HepG2 (cell line): ENCODE measurements at regions not wholly inside any gene's neighbourhood (a gene's known extent, or its start where the extent isn't known, plus 50 kb on each side); places are given as distances from the start of the nearest gene placed in this dataset.

Experiments
- ATAC-seq: fragments of 200-7000 bp; cut with Tn5 transposase; 3 replicates; pipeline ENCODE4 v1.9.1; 2020; ENCODE audit warnings: mild to moderate bottlenecking, moderate library complexity
- BruUV-seq: library from RNA; stranded (reverse); fragments of 400-500 nt; replicated peaks from 2 replicates; lab custom pipeline; 2021; lab: Mats Ljungman, UMichigan
- CTCF ChIA-PET: fragments of 300-600 bp; formaldehyde crosslinking; extraction: SDS; loops from one replicate; lab custom pipeline; 2021; ENCODE audit warnings: low total read pairs, inconsistent platforms, low intra/inter-chr PET ratio; lab: Yijun Ruan, JAX
- POLR2A ChIA-PET: fragments of 350-600 bp; sonication (Branson Sonifier 250); formaldehyde crosslinking; loops from one replicate; lab custom pipeline; 2020; ENCODE audit warnings: antibody characterized with exemption, inconsistent platforms; lab: Yijun Ruan, JAX
- DNase-seq: peaks from one replicate; pipeline ENCODE4 v3.0.0-alpha.2; 2015; ENCODE audit warnings: low spot score
- FAIRE-seq: peaks from 3 replicates; lab custom pipeline; 2011; peaks lifted over from hg19 to GRCh38; lab: Jason Lieb, UNC
- H2AFZ ChIP-seq: one replicate; pipeline ENCODE4 v1.6.1; 2011; ENCODE audit warnings: low read length, inconsistent platforms
- H3K27ac ChIP-seq: fragments of 300-600 bp; 3 replicates; pipeline ENCODE4 v1.8.0; 2011; ENCODE audit warnings: mixed run types, mild to moderate bottlenecking, mixed read lengths, low read length, inconsistent platforms; ENCODE audit not compliant: insufficient read depth; ENCODE audit errors: extremely low read length
- H3K27me3 ChIP-seq, 2 experiments: fragments of 200-600 bp in 1 of 2; 2 replicates in 1 of 2; 3 replicates in 1 of 2; pipeline versions ENCODE4 v1.6.0 to v1.8.0; 2011; ENCODE audit warnings: low read length in 2 of 2, mild to moderate bottlenecking in 2 of 2, moderate library complexity in 2 of 2, inconsistent platforms in 1 of 2; ENCODE audit not compliant: insufficient read depth in 2 of 2, control insufficient read depth in 1 of 2
- H3K36me3 ChIP-seq, 2 experiments: fragments of 200-600 bp in 1 of 2; replicated peaks in 1 of 2; 2 replicates in 1 of 2; 3 replicates in 1 of 2; pipeline versions ENCODE4 v1.5.1 to v1.8.0; 2011; ENCODE audit warnings: low read length in 2 of 2, inconsistent platforms in 1 of 2; ENCODE audit not compliant: insufficient read depth in 2 of 2, control insufficient read depth in 1 of 2
- H3K4me1 ChIP-seq: 2 replicates; pipeline ENCODE4 v1.5.1; 2012; ENCODE audit warnings: low read length, inconsistent platforms; ENCODE audit not compliant: insufficient read depth
- H3K4me2 ChIP-seq: 2 replicates; pipeline ENCODE4 v1.6.0; 2011; ENCODE audit warnings: low read depth, low read length, inconsistent platforms
- H3K4me3 ChIP-seq, 3 experiments: fragments of 200-600 bp in 1 of 3; sonication (generic), shearing (Covaris generic) in 1 of 3; replicated peaks in 1 of 3; 2 replicates each; pipeline ENCODE4 v1.5.1; 2011 to 2016; ENCODE audit warnings: low read length in 3 of 3, inconsistent platforms in 2 of 3, low read depth in 2 of 3, mild to moderate bottlenecking in 2 of 3, control low read depth in 1 of 3, mixed read lengths in 1 of 3; ENCODE audit not compliant: insufficient read depth in 1 of 3
- H3K79me2 ChIP-seq: one replicate; pipeline ENCODE4 v1.6.1; 2011; ENCODE audit warnings: low read length, inconsistent platforms; ENCODE audit not compliant: insufficient read depth
- H3K9ac ChIP-seq: 2 replicates; pipeline ENCODE4 v1.6.0; 2011; ENCODE audit warnings: mild to moderate bottlenecking, low read depth, low read length, inconsistent platforms; ENCODE audit not compliant: insufficient read depth
- H3K9me3 ChIP-seq: 2 replicates; pipeline ENCODE4 v1.5.1; 2012; ENCODE audit warnings: mild to moderate bottlenecking, low read length
- H4K20me1 ChIP-seq: 2 replicates; pipeline ENCODE4 v1.6.0; 2011; ENCODE audit warnings: inconsistent platforms, mild to moderate bottlenecking, low read length, moderate library complexity; ENCODE audit not compliant: insufficient read depth
- AGO2 ChIP-seq: fragments of 200-400 bp; formaldehyde crosslinking; optimal IDR thresholded peaks from 2 replicates; pipeline ENCODE3; 2017; ENCODE audit warnings: mild to moderate bottlenecking, low read depth, low read length, moderate library complexity
- EZH2 ChIP-seq: conservative IDR thresholded peaks from 2 replicates; pipeline ENCODE4 v1.6.1; 2012; ENCODE audit warnings: mild to moderate bottlenecking, low read depth, low read length, moderate library complexity
- MIXL1 ChIP-seq: IDR thresholded peaks from 2 replicates; pipeline ENCODE4 v1.6.1; 2016
- POLR2AphosphoS2 ChIP-seq: IDR thresholded peaks from 2 replicates; pipeline ENCODE4 v1.6.1; 2011; ENCODE audit warnings: low read depth, low read length, improper control_type of control experiment
- PPARG ChIP-seq: conservative IDR thresholded peaks from 2 replicates; pipeline ENCODE4 v1.6.1; 2016; ENCODE audit warnings: missing biosample characterization, missing genetic modification reagents
- SOX13 ChIP-seq, 3 experiments: fragments of 450-650 bp in 1 of 3; sonication (generic) in 1 of 3; formaldehyde crosslinking in 1 of 3; IDR thresholded peaks in 2 of 3; conservative IDR thresholded peaks in 1 of 3; 2 replicates each; pipeline versions ENCODE4 v1.5.0 to v1.6.1; 2016 to 2020; ENCODE audit warnings: antibody characterized with exemption in 1 of 3, mild to moderate bottlenecking in 1 of 3, missing compliant biosample characterization in 1 of 3, missing genetic modification reagents in 1 of 3, moderate library complexity in 1 of 3
- ZBTB2 ChIP-seq: sonication (generic); formaldehyde crosslinking; IDR thresholded peaks from 2 replicates; pipeline ENCODE4 v1.8.0; 2022; ENCODE audit warnings: low read depth, missing genetic modification reagents
- ZBTB44 ChIP-seq: sonication (generic); formaldehyde crosslinking; IDR thresholded peaks from 2 replicates; pipeline ENCODE4 v1.4.0; 2020; ENCODE audit warnings: missing genetic modification reagents
- ZKSCAN5 ChIP-seq: sonication (generic); formaldehyde crosslinking; IDR thresholded peaks from 2 replicates; pipeline ENCODE4 v1.5.1; 2020; ENCODE audit warnings: mild to moderate bottlenecking, missing genetic modification reagents
- ZNF136 ChIP-seq: sonication (generic); formaldehyde crosslinking; IDR thresholded peaks from 2 replicates; pipeline ENCODE4 v1.8.1; 2022; ENCODE audit warnings: low read depth, mild to moderate bottlenecking, moderate library complexity, missing genetic modification reagents
- ZNF282 ChIP-seq: fragments of 450-650 bp; IDR thresholded peaks from 2 replicates; pipeline ENCODE4 v1.6.1; 2018; ENCODE audit not compliant: partially characterized antibody
- ZNF510 ChIP-seq: sonication (generic); formaldehyde crosslinking; IDR thresholded peaks from 2 replicates; pipeline ENCODE4 v1.4.0; 2020; ENCODE audit warnings: low read depth, mild to moderate bottlenecking, missing genetic modification reagents
- ZNF839 ChIP-seq: sonication (generic); formaldehyde crosslinking; IDR thresholded peaks from 2 replicates; pipeline ENCODE4 v1.4.0; 2020; ENCODE audit warnings: missing genetic modification reagents, mild to moderate bottlenecking, borderline replicate concordance
- ZSCAN22 ChIP-seq: sonication (generic); formaldehyde crosslinking; IDR thresholded peaks from 2 replicates; pipeline ENCODE4 v1.4.0; 2020; ENCODE audit warnings: mild to moderate bottlenecking, missing genetic modification reagents
- WGBS: methylation state at CpG from one replicate; pipeline ENCODE4 v1.1.6; 2017; ENCODE audit warnings: low lambda C conversion rate; 5-methylcytosine and 5-hydroxymethylcytosine counted together
- in situ Hi-C: cut with HindIII; loops from 2 replicates; pipeline ENCODE4 v1.10.0; 2017; ENCODE audit warnings: low pct_unique_long_range_greater_than_20kb; ENCODE audit not compliant: extremely low pct_ligation_motif_present
- intact Hi-C: fragments of 100-400 bp; cut with micrococcal nuclease; formaldehyde crosslinking; loops from one replicate; pipeline ENCODE4 v1.10.0; 2022; ENCODE audit not compliant: unreplicated experiment

- TF ChIP-seq ZNF510, result no peak
These were observed 161.8 kb downstream of the PJA2 start (continued) for GRCh38 chr5:109247986-109248385.

- DNase-seq, result no peak
- Histone ChIP-seq H2AFZ (no peak overlapping the region), H3K36me3 (no peaks in the 10 kb centered on the region), H3K4me2 (no peak overlapping the region), H3K27me3 (no peaks in the 10 kb centered on the region; a peak in 1 of 5 replicates), H3K79me2 (no peaks in the 10 kb centered on the region), H4K20me1 (no peaks in the 10 kb centered on the region), H3K27ac (no peak overlapping the region), H3K9ac (no peak overlapping the region), H3K4me3 (no peak overlapping the region), H3K4me1 (no peaks in the 10 kb centered on the region), H3K9me3 (peaks cover 20% of the 10 kb centered on the region)
- BruUV-seq, result no TSS peak
- ATAC-seq, result no peak
- in situ Hi-C loops (no loop called here), intact Hi-C loops (no loop called here)
- no peak for FAIRE-seq
- ChIA-PET POLR2A (no interaction called here), CTCF (no interaction called here)
- WGBS, result 9% methylated on average over 7 of the region's 7 CpGs
- TF ChIP-seq PPARG (CRISPR knock-in tag), result no peak
- TF ChIP-seq EZH2, result no peak
- no peak for TF ChIP-seq MIXL1 (CRISPR knock-in tag)
- TF ChIP-seq AGO2, result no peak
- no peak for TF ChIP-seq ZNF282
- TF ChIP-seq ZKSCAN5 (CRISPR knock-in tag), result no peak
- TF ChIP-seq POLR2AphosphoS2, result no peak
- TF ChIP-seq ZSCAN22, result no peak
- TF ChIP-seq ZNF136, result no peak
- TF ChIP-seq ZNF839 (CRISPR knock-in tag), result no peak
- no peak for TF ChIP-seq ZBTB44 (CRISPR knock-in tag)
- no peak for TF ChIP-seq SOX13 (IDR thresholded peaks at IDR 0.05)
- no peak for TF ChIP-seq SOX13 (CRISPR knock-in tag; conservative IDR thresholded peaks at IDR 0.05 in 1 of 2, IDR thresholded peaks at IDR 0.05 in 1 of 2)
- no peak for TF ChIP-seq ZBTB2 (CRISPR knock-in tag)
These were observed 162.8 kb downstream of the PJA2 start for GRCh38 chr5:109246841-109247592.
